ENCODE measurements at regions not wholly inside any gene's neighbourhood (a gene's known extent, or its start where the extent isn't known, plus 50 kb on each side); places are given as distances from the start of the nearest gene placed in this dataset.

DNA sequence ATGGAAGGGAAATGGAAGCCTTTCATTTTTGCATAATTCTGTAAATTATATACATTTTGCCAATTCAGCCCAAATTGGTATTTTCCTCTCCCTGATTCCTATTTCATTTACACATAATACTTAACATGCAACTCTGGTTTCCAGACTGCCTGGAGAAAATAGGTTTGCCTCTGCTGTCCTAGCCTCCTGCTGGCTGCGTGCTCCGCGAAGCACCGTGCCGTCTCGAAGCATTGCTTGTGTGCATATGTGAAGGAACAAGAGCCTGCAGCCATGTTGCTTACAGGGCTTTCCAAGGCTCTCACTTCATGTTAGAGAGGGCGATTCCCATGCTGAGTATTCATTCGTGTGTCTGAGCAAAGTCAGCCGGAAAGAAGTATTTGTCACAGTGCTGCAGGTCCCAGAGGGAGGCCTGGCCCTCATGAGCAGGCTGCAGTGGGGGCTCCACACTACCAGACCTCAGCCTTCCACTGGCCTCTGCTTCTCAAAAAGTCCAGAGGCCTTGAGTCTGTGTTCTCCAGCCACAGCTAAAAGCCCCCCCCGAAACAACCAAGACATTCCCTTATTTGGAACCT, 66.5 kb downstream of the CLRN3 start:
- TF ChIP-seq, protein P1, sequence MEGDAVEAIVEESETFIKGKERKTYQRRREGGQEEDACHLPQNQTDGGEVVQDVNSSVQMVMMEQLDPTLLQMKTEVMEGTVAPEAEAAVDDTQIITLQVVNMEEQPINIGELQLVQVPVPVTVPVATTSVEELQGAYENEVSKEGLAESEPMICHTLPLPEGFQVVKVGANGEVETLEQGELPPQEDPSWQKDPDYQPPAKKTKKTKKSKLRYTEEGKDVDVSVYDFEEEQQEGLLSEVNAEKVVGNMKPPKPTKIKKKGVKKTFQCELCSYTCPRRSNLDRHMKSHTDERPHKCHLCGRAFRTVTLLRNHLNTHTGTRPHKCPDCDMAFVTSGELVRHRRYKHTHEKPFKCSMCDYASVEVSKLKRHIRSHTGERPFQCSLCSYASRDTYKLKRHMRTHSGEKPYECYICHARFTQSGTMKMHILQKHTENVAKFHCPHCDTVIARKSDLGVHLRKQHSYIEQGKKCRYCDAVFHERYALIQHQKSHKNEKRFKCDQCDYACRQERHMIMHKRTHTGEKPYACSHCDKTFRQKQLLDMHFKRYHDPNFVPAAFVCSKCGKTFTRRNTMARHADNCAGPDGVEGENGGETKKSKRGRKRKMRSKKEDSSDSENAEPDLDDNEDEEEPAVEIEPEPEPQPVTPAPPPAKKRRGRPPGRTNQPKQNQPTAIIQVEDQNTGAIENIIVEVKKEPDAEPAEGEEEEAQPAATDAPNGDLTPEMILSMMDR (IDR thresholded peaks at IDR 0.05), result no peak
- no peak for TF ChIP-seq POLR2A (IDR thresholded peaks at IDR 0.05)

Measured in esophagus squamous epithelium (tissue), 4 donors.